Smooth muscle cell (in vitro differentiated cells): ENCODE measurements at regions not wholly inside any gene's neighbourhood (a gene's known extent, or its start where the extent isn't known, plus 50 kb on each side); places are given as distances from the start of the nearest gene placed in this dataset.

Experiments used
- DNase-seq: peaks from one replicate; lab custom pipeline; 2025; ENCODE audit not compliant: unreplicated experiment; lab: John Stamatoyannopoulos, UW
- H2AFZ ChIP-seq: fragments of 200-600 bp; sonication (generic); 2 replicates; pipeline ENCODE4 v1.6.0; 2016; ENCODE audit warnings: antibody characterized with exemption, low read depth, mild to moderate bottlenecking
- H3F3A ChIP-seq: fragments of 200-600 bp; sonication (generic); 2 replicates; pipeline ENCODE4 v1.6.0; 2017; ENCODE audit warnings: antibody characterized with exemption, low read depth
- H3K27ac ChIP-seq: fragments of 200-600 bp; sonication (generic); 2 replicates; pipeline ENCODE4 v1.5.1; 2016; ENCODE audit warnings: low read depth, mild to moderate bottlenecking
- H3K27me3 ChIP-seq: fragments of 200-600 bp; sonication (generic); 2 replicates; pipeline ENCODE4 v1.6.1; 2016; ENCODE audit warnings: low read depth, mild to moderate bottlenecking
- H3K36me3 ChIP-seq: fragments of 200-600 bp; sonication (generic); 2 replicates; pipeline ENCODE4 v1.5.1; 2016; ENCODE audit warnings: low read depth
- H3K4me1 ChIP-seq: fragments of 200-600 bp; sonication (generic); 2 replicates; pipeline ENCODE4 v1.5.1; 2016; ENCODE audit warnings: low read depth
- H3K4me2 ChIP-seq: fragments of 200-600 bp; sonication (generic); 2 replicates; pipeline ENCODE4 v1.6.0; 2016; ENCODE audit warnings: mild to moderate bottlenecking
- H3K4me3 ChIP-seq: fragments of 200-600 bp; sonication (generic); 2 replicates; pipeline ENCODE4 v1.5.1; 2016; ENCODE audit warnings: mild to moderate bottlenecking
- H3K79me2 ChIP-seq: fragments of 200-600 bp; sonication (generic); 2 replicates; pipeline ENCODE4 v1.6.0; 2016; ENCODE audit warnings: low read depth, mild to moderate bottlenecking
- H3K9ac ChIP-seq: fragments of 200-600 bp; sonication (generic); 2 replicates; pipeline ENCODE4 v1.6.0; 2016; ENCODE audit warnings: low read depth
- H3K9me3 ChIP-seq: fragments of 200-600 bp; sonication (generic); replicated peaks from 2 replicates; pipeline ENCODE4 v1.5.1; 2016; ENCODE audit warnings: low read depth
- H4K20me1 ChIP-seq: fragments of 200-600 bp; sonication (generic); 2 replicates; pipeline ENCODE4 v1.6.0; 2016; ENCODE audit warnings: low read depth
- WGBS: methylation state at CpG from one replicate; pipeline ENCODE4 v1.1.7; 2016; ENCODE audit warnings: low lambda C conversion rate; 5-methylcytosine and 5-hydroxymethylcytosine counted together
- TF ChIP-seq, protein P1 (sequence below): fragments of 200-600 bp; sonication (generic); IDR thresholded peaks from 2 replicates; pipeline ENCODE4 v1.5.1; 2017; ENCODE audit warnings: borderline replicate concordance, mild to moderate bottlenecking, antibody characterized with exemption; ENCODE audit not compliant: insufficient read depth, poor library complexity, severe bottlenecking

DNA sequence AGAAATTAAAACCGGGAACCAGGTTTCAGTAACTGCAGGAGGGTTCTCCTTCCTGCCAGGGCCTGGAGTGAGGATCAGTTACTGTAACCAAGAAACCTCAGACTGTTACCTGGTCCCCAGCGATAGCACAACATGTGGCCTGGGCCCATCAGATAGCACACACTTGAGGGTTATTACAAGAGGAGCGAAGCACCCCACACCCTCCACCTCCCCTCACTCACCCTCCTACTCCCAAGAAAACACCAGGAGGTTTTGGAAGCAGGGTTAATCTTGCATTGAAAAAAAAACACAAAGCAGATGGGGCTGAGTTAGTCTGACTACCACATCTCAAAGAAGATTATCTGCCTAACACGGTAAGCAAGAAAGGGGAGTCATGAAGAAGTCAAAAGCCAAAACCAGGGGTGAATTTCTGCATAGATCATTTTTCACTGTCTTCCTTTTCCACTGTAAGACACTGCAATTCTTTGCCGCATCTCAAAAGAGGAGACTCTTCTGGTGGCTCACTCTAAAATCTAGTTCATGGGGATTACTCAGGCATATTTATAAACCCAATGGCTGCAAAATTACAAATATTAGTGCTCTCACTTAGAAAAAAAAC, 75.9 kb upstream of the DOCK9 start:
- Histone ChIP-seq H3K9ac (no peak overlapping the region), H3F3A (peaks cover 7% of the 10 kb centered on the region), H3K79me2 (no peaks in the 10 kb centered on the region), H3K4me1 (peaks cover 33% of the 10 kb centered on the region), H3K27me3 (no peaks in the 10 kb centered on the region), H2AFZ (no peak overlapping the region), H3K27ac (no peak overlapping the region), H3K4me2 (no peak overlapping the region), H3K9me3 (no peaks in the 10 kb centered on the region), H3K4me3 (no peak overlapping the region), H3K36me3 (no peaks in the 10 kb centered on the region), H4K20me1 (no peaks in the 10 kb centered on the region)
- WGBS: 88% methylated on average over 5 of the region's 5 CpGs
- no peak for DNase-seq
- TF ChIP-seq, protein P1, sequence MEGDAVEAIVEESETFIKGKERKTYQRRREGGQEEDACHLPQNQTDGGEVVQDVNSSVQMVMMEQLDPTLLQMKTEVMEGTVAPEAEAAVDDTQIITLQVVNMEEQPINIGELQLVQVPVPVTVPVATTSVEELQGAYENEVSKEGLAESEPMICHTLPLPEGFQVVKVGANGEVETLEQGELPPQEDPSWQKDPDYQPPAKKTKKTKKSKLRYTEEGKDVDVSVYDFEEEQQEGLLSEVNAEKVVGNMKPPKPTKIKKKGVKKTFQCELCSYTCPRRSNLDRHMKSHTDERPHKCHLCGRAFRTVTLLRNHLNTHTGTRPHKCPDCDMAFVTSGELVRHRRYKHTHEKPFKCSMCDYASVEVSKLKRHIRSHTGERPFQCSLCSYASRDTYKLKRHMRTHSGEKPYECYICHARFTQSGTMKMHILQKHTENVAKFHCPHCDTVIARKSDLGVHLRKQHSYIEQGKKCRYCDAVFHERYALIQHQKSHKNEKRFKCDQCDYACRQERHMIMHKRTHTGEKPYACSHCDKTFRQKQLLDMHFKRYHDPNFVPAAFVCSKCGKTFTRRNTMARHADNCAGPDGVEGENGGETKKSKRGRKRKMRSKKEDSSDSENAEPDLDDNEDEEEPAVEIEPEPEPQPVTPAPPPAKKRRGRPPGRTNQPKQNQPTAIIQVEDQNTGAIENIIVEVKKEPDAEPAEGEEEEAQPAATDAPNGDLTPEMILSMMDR: no peak

DNA sequence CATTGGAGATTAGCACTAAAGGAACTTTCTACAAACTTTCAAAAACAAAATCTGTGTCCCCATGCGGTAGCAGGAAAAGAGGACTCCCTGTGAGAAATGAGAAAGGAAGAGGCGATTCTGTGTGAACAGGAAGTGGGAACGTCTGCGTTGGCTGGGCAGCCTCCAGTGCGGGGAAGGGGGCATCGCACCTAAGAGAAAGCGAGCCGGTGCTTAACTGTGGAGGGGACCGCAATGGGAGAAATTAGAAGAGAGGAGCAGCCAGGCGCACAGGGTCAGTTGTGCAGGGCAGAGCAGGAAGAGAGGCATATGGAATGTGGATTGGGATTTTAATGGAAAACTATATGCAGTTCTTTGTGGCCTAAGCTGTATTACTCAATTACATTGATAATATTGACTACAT, 77.4 kb upstream of the DOCK9 start:
- Histone ChIP-seq H3K36me3 (no peaks in the 10 kb centered on the region), H3K27ac (peak overlapping the region; percentile 52), H3K4me1 (peaks cover 33% of the 10 kb centered on the region), H3K27me3 (no peaks in the 10 kb centered on the region), H3K9me3 (no peaks in the 10 kb centered on the region), H3K9ac (no peak overlapping the region), H3K4me3 (no peak overlapping the region), H3K4me2 (peak overlapping the region; percentile 2), H3K79me2 (no peaks in the 10 kb centered on the region), H3F3A (peaks cover 7% of the 10 kb centered on the region), H2AFZ (no peak overlapping the region), H4K20me1 (no peaks in the 10 kb centered on the region)
- no peak for DNase-seq
- TF ChIP-seq, protein P1: no peak
- WGBS: 69% methylated on average over 10 of the region's 10 CpGs

DNA sequence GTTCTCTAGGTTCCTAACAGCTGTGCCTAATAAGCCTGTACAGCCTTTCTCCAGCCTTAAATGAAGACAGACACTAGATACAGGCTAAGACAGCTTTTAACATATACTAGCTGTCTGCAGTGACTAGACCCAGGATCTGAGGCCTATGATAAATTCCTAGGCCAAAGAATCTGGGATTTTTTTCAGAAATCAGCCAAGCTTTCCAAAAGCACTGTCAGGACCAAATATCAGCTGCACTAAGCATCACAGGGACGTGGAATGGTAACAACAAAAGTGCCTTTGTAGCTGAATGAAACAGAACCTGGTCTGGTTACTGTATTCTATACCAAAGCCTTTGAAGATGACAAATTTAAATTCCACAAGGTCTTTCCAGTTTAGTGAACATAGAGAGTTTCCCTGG, 77.9 kb upstream of the DOCK9 start:
- Histone ChIP-seq H2AFZ (no peak overlapping the region), H3K9me3 (no peaks in the 10 kb centered on the region), H3K36me3 (no peaks in the 10 kb centered on the region), H3K4me1 (peaks cover 33% of the 10 kb centered on the region), H3F3A (peaks cover 7% of the 10 kb centered on the region), H3K27ac (peak overlapping the region; percentile 52), H4K20me1 (no peaks in the 10 kb centered on the region), H3K27me3 (no peaks in the 10 kb centered on the region), H3K4me3 (no peak overlapping the region), H3K4me2 (peak overlapping the region; percentile 2), H3K79me2 (no peaks in the 10 kb centered on the region), H3K9ac (no peak overlapping the region)
- WGBS: 61% methylated on average over 1 of the region's 1 CpG
- no peak for DNase-seq
- TF ChIP-seq, protein P1: no peak

DNA sequence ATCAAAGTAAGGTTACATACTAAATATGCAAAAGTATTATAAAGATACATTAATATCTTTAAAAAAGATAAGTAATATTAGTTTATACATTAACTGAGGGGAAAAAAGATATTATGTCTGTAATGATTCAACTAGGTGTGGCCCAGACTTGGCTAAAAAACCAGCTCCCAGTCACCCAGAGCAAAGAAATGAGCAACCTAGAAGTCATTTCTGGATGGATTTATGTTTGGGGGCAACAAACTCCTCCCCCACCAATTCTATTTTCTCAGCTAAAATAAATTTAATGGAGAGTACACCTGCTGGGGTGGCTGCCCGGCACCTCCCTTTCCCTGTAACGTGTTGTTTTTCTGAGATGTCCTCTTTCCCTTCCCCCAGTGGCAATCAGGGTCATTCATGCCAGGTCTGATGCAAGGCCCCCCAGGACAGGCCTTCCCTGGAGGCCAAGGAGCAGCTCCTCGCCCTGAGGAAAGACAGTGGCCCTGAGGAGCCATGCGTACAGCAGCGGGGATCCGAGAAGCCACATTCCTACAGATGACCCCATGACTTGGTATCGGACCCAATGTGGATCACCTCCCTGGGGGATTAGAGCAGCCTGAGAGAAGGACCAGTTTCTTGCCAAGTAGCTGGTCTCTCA, 78.6 kb upstream of the DOCK9 start:
- Histone ChIP-seq H3K4me2 (no peak overlapping the region), H3F3A (peaks cover 7% of the 10 kb centered on the region), H3K4me3 (no peak overlapping the region), H3K79me2 (no peaks in the 10 kb centered on the region), H4K20me1 (no peaks in the 10 kb centered on the region), H3K9ac (no peak overlapping the region), H3K4me1 (peaks cover 33% of the 10 kb centered on the region), H3K27me3 (no peaks in the 10 kb centered on the region), H3K36me3 (no peaks in the 10 kb centered on the region), H3K27ac (peak overlapping the region; percentile 52), H3K9me3 (no peaks in the 10 kb centered on the region), H2AFZ (no peak overlapping the region)
- TF ChIP-seq, protein P1: no peak
- DNase-seq: no peak
- WGBS: 82% methylated on average over 7 of the region's 7 CpGs
